ENCODE measurements at regions not wholly inside any gene's neighbourhood (a gene's known extent, or its start where the extent isn't known, plus 50 kb on each side); places are given as distances from the start of the nearest gene placed in this dataset.

- Histone ChIP-seq H3K9me3 (ENCODE audit: control insufficient read depth in 1 of 2, insufficient read depth in 1 of 2, low read depth in 1 of 2, low read length in 2 of 2) (no peaks in the 10 kb centered on the region), H3K79me2 (ENCODE audit: insufficient read depth, low read length) (no peaks in the 10 kb centered on the region), H3K27me3 (ENCODE audit: insufficient read depth, low read length) (no peaks in the 10 kb centered on the region; the same call in 1 of the 2 replicates), H3K9me2 (ENCODE audit: insufficient read depth) (no peaks in the 10 kb centered on the region), H3K9ac (ENCODE audit: low read length) (no peak overlapping the region), H3K36me3 (ENCODE audit: control insufficient read depth in 1 of 2, insufficient read depth in 2 of 2, low read length in 2 of 2) (no peaks in the 10 kb centered on the region), H4K20me1 (ENCODE audit: insufficient read depth) (no peaks in the 10 kb centered on the region), H3K27ac (ENCODE audit: low read depth, low read length) (no peak overlapping the region), H3K4me2 (ENCODE audit: low read length) (no peak overlapping the region), H3K4me3 (replicated peaks in 1 of 2; ENCODE audit: low read depth in 1 of 2, low read length in 2 of 2) (no peak overlapping the region), H3K4me1 (ENCODE audit: control insufficient read depth in 1 of 2, insufficient read depth in 2 of 2, low read length in 2 of 2) (no peaks in the 10 kb centered on the region), H2AFZ (ENCODE audit: low read depth, low read length, poor library complexity, severe bottlenecking) (no peak overlapping the region)
- no peak for TF ChIP-seq ELF1 (IDR thresholded peaks at IDR 0.05; ENCODE audit: borderline replicate concordance, low read depth)
- no peak for TF ChIP-seq JUND (IDR thresholded peaks at IDR 0.05)
- TF ChIP-seq RAD21 (IDR thresholded peaks at IDR 0.05; ENCODE audit: low read depth): no peak
- TF ChIP-seq ATF3 (IDR thresholded peaks at IDR 0.05): no peak
- TF ChIP-seq SP1 (IDR thresholded peaks at IDR 0.05; ENCODE audit: low read depth): no peak
- TF ChIP-seq SRF (IDR thresholded peaks at IDR 0.05; ENCODE audit: low read depth): no peak
- TF ChIP-seq EZH2phosphoT487 (IDR thresholded peaks at IDR 0.05; ENCODE audit: borderline replicate concordance): no peak
- TF ChIP-seq EGR1 (IDR thresholded peaks at IDR 0.05; ENCODE audit: low read depth): no peak
- ChIA-PET RAD21 (ENCODE audit: low non-redundant PET in 1 of 2, low total read pairs in 2 of 2, uncharacterized antibody in 2 of 2, unreplicated experiment in 2 of 2) (no interaction called here), POLR2A (no interaction called here), CTCF (no interaction called here)
- DNase-seq (ENCODE audit: low read depth, low spot score) (no peak), ATAC-seq (no peak)
- intact Hi-C loops (cut with micrococcal nuclease): no loop called here
- no TSS peak for BruUV-seq (replicated peaks)
These were observed 401.5 kb upstream of the PIK3R1 start for GRCh38 chr5:67813877-67814539.

- DNase-seq (ENCODE audit: low read depth, low spot score): no peak
- Histone ChIP-seq H3K9ac (ENCODE audit: low read length) (no peak overlapping the region), H3K36me3 (ENCODE audit: control insufficient read depth in 1 of 2, insufficient read depth in 2 of 2, low read length in 2 of 2) (no peaks in the 10 kb centered on the region), H2AFZ (ENCODE audit: low read depth, low read length, poor library complexity, severe bottlenecking) (no peak overlapping the region), H3K27me3 (ENCODE audit: insufficient read depth, low read length) (peaks cover 3% of the 10 kb centered on the region; the same call in 1 of the 2 replicates), H3K4me3 (replicated peaks in 1 of 2; ENCODE audit: low read depth in 1 of 2, low read length in 2 of 2) (no peak overlapping the region), H3K4me2 (ENCODE audit: low read length) (no peak overlapping the region), H3K79me2 (ENCODE audit: insufficient read depth, low read length) (no peaks in the 10 kb centered on the region), H4K20me1 (ENCODE audit: insufficient read depth) (no peaks in the 10 kb centered on the region), H3K4me1 (ENCODE audit: control insufficient read depth in 1 of 2, insufficient read depth in 2 of 2, low read length in 2 of 2) (no peaks in the 10 kb centered on the region), H3K9me2 (ENCODE audit: insufficient read depth) (no peaks in the 10 kb centered on the region), H3K27ac (ENCODE audit: low read depth, low read length) (no peak overlapping the region), H3K9me3 (ENCODE audit: control insufficient read depth in 1 of 2, insufficient read depth in 1 of 2, low read depth in 1 of 2, low read length in 2 of 2) (no peaks in the 10 kb centered on the region)
- no peak for ATAC-seq
- ChIA-PET CTCF (no interaction called here), RAD21 (ENCODE audit: low non-redundant PET in 1 of 2, low total read pairs in 2 of 2, uncharacterized antibody in 2 of 2, unreplicated experiment in 2 of 2) (no interaction called here), POLR2A (no interaction called here)
- intact Hi-C loops (cut with micrococcal nuclease): no loop called here
- TF ChIP-seq JUND (IDR thresholded peaks at IDR 0.05) (no peak), REST (IDR thresholded peaks at IDR 0.05; ENCODE audit: low read depth) (no peak), SRF (IDR thresholded peaks at IDR 0.05; ENCODE audit: low read depth) (no peak), EZH2phosphoT487 (IDR thresholded peaks at IDR 0.05; ENCODE audit: borderline replicate concordance) (no peak), CEBPB (IDR thresholded peaks at IDR 0.05; ENCODE audit: low read depth) (no peak), SP1 (IDR thresholded peaks at IDR 0.05; ENCODE audit: low read depth) (no peak), SIN3A (IDR thresholded peaks at IDR 0.05; ENCODE audit: low read depth) (no peak), EZH2 (IDR thresholded peaks at IDR 0.05) (no peak), RAD21 (IDR thresholded peaks at IDR 0.05; ENCODE audit: low read depth) (no peak), FOSL1 (IDR thresholded peaks at IDR 0.05; ENCODE audit: low read depth) (no peak), ZNF274 (IDR thresholded peaks at IDR 0.05; ENCODE audit: low read depth, low read length) (no peak), ATF3 (IDR thresholded peaks at IDR 0.05) (no peak), ELF1 (IDR thresholded peaks at IDR 0.05; ENCODE audit: borderline replicate concordance, low read depth) (no peak), MAX (IDR thresholded peaks at IDR 0.05) (no peak), POLR2A (IDR thresholded peaks at IDR 0.05; ENCODE audit: borderline replicate concordance, extremely low read depth, insufficient read depth, insufficient read length) (no peak), CBX3 (IDR thresholded peaks at IDR 0.05; ENCODE audit: low read depth) (no peak), ZFX (IDR thresholded peaks at IDR 0.05) (no peak)
- BruUV-seq (replicated peaks): no TSS peak
These were observed 406.0 kb upstream of the PIK3R1 start for GRCh38 chr5:67809589-67809988.
